ENCODE measurements at regions not wholly inside any gene's neighbourhood (a gene's known extent, or its start where the extent isn't known, plus 50 kb on each side); places are given as distances from the start of the nearest gene placed in this dataset.

- no peak overlapping the region for H3K4me3 Mint-ChIP-seq
- no peaks in the 10 kb centered on the region for H3K9me3 Mint-ChIP-seq
- no peak overlapping the region for H3K27ac ChIP-seq (ENCODE audit: low read depth, low read length)
- no peak overlapping the region for H3K4me3 ChIP-seq (ENCODE audit: low read length)
- ChIA-PET POLR2A (no interaction called here), CTCF (no interaction called here)
- H3K27me3 ChIP-seq (ENCODE audit: insufficient read depth, low read length, poor library complexity, severe bottlenecking), result no peaks in the 10 kb centered on the region
- no peaks in the 10 kb centered on the region for H3K36me3 Mint-ChIP-seq
- H3K36me3 ChIP-seq (ENCODE audit: insufficient read depth, low read length), result no peaks in the 10 kb centered on the region
- peaks cover 18 to 61% of the 10 kb centered on the region in 2 donors for H3K27me3 Mint-ChIP-seq
- DNase-seq, result no peak
- peaks cover 0 to 2% (median 1%) of the 10 kb centered on the region in 3 donors for H3K4me1 Mint-ChIP-seq
- no peak overlapping the region for H3K27ac Mint-ChIP-seq
- H3K4me1 ChIP-seq (ENCODE audit: insufficient read depth, low read length), result no peaks in the 10 kb centered on the region
- no peaks in the 10 kb centered on the region for H3K9me3 ChIP-seq (ENCODE audit: low read length)
Observed at GRCh38 chr11:64484191-64485022, 71.3 kb upstream of the SLC22A11 start.

GRCh38 chr11:64485074-64485473, 70.7 kb upstream of the SLC22A11 start:
- H3K9me3 ChIP-seq (ENCODE audit: low read length), result no peaks in the 10 kb centered on the region
- Mint-ChIP-seq H3K4me1 (peaks cover 0 to 7% (median 5%) of the 10 kb centered on the region in 3 donors), H3K9me3 (no peaks in the 10 kb centered on the region), H3K27ac (no peak overlapping the region), H3K27me3 (peaks cover 22 to 63% of the 10 kb centered on the region in 2 donors), H3K4me3 (no peak overlapping the region), H3K36me3 (no peaks in the 10 kb centered on the region)
- peaks cover 3% of the 10 kb centered on the region for H3K4me1 ChIP-seq (ENCODE audit: insufficient read depth, low read length)
- DNase-seq, result no peak
- peaks cover 5% of the 10 kb centered on the region for H3K27me3 ChIP-seq (ENCODE audit: insufficient read depth, low read length, poor library complexity, severe bottlenecking)
- CTCF ChIA-PET, result no interaction called here
- no peaks in the 10 kb centered on the region for H3K36me3 ChIP-seq (ENCODE audit: insufficient read depth, low read length)
- no peak overlapping the region for H3K27ac ChIP-seq (ENCODE audit: low read depth, low read length)
- POLR2A ChIA-PET, result no interaction called here
- H3K4me3 ChIP-seq (ENCODE audit: low read length), result no peak overlapping the region

GRCh38 chr11:64489831-64490441, 65.8 kb upstream of the SLC22A11 start:
- H3K4me1 ChIP-seq (ENCODE audit: insufficient read depth, low read length), result peaks cover 4% of the 10 kb centered on the region
- DNase-seq, result peak in 2 of 5 donors; percentile 11 to 26
- H3K36me3 ChIP-seq (ENCODE audit: insufficient read depth, low read length), result no peaks in the 10 kb centered on the region
- no peak overlapping the region for H3K4me3 ChIP-seq (ENCODE audit: low read length)
- H3K27ac ChIP-seq (ENCODE audit: low read depth, low read length), result no peak overlapping the region
- Mint-ChIP-seq H3K36me3 (no peaks in the 10 kb centered on the region), H3K9me3 (no peaks in the 10 kb centered on the region), H3K27ac (no peak overlapping the region), H3K4me1 (peaks cover 2 to 16% (median 5%) of the 10 kb centered on the region in 3 donors), H3K4me3 (peak overlapping the region in 1 of 7 donors; percentile 24), H3K27me3 (peaks cover 20 to 63% of the 10 kb centered on the region in 2 donors)
- POLR2A ChIA-PET, result no interaction called here
- peaks cover 6% of the 10 kb centered on the region for H3K27me3 ChIP-seq (ENCODE audit: insufficient read depth, low read length, poor library complexity, severe bottlenecking)
- CTCF ChIA-PET, result interaction anchor here (0.6 to 1.9 kb wide), 2 partner anchors 41 to 98 kb away, joined by 3 to 5 read pairs; no protein-coding TSS in a partner anchor
- no peaks in the 10 kb centered on the region for H3K9me3 ChIP-seq (ENCODE audit: low read length)

- H3K9me3 Mint-ChIP-seq, result no peaks in the 10 kb centered on the region
- H3K4me3 Mint-ChIP-seq, result peak overlapping the region in 4 of 7 donors; percentile 1 to 63 (median 24)
- POLR2A ChIA-PET, result no interaction called here
- no peak overlapping the region for H3K4me3 ChIP-seq (ENCODE audit: low read length)
- peaks cover 20 to 59% of the 10 kb centered on the region in 2 donors for H3K27me3 Mint-ChIP-seq
- CTCF ChIA-PET, result interaction anchor here (0.6 to 1.9 kb wide), 2 partner anchors 41 to 98 kb away, joined by 3 to 5 read pairs; no protein-coding TSS in a partner anchor
- DNase-seq, result peak in 1 of 5 donors; percentile 9
- peak overlapping the region in 1 of 8 donors; percentile 4 for H3K27ac Mint-ChIP-seq
- no peaks in the 10 kb centered on the region for H3K9me3 ChIP-seq (ENCODE audit: low read length)
- H3K4me1 ChIP-seq (ENCODE audit: insufficient read depth, low read length), result peaks cover 4% of the 10 kb centered on the region
- no peak overlapping the region for H3K27ac ChIP-seq (ENCODE audit: low read depth, low read length)
- no peaks in the 10 kb centered on the region for H3K36me3 ChIP-seq (ENCODE audit: insufficient read depth, low read length)
- peaks cover 6% of the 10 kb centered on the region for H3K27me3 ChIP-seq (ENCODE audit: insufficient read depth, low read length, poor library complexity, severe bottlenecking)
- peaks cover 2 to 16% (median 5%) of the 10 kb centered on the region in 3 donors for H3K4me1 Mint-ChIP-seq
- no peaks in the 10 kb centered on the region for H3K36me3 Mint-ChIP-seq
Observed at GRCh38 chr11:64490562-64491216, 65.1 kb upstream of the SLC22A11 start.

GRCh38 chr11:64492561-64492960, 63.2 kb upstream of the SLC22A11 start:
- Mint-ChIP-seq H3K4me3 (no peak overlapping the region), H3K27ac (peak overlapping the region in 1 of 8 donors; percentile 36), H3K27me3 (peaks cover 18 to 53% of the 10 kb centered on the region in 2 donors), H3K36me3 (no peaks in the 10 kb centered on the region), H3K4me1 (peaks cover 2 to 16% (median 5%) of the 10 kb centered on the region in 3 donors), H3K9me3 (no peaks in the 10 kb centered on the region)
- Histone ChIP-seq H3K36me3 (ENCODE audit: insufficient read depth, low read length) (no peaks in the 10 kb centered on the region), H3K27me3 (ENCODE audit: insufficient read depth, low read length, poor library complexity, severe bottlenecking) (peaks cover 6% of the 10 kb centered on the region), H3K27ac (ENCODE audit: low read depth, low read length) (no peak overlapping the region), H3K4me3 (ENCODE audit: low read length) (no peak overlapping the region), H3K9me3 (ENCODE audit: low read length) (no peaks in the 10 kb centered on the region), H3K4me1 (ENCODE audit: insufficient read depth, low read length) (peaks cover 4% of the 10 kb centered on the region)
- ChIA-PET CTCF (no interaction called here), POLR2A (no interaction called here)
- no peak for DNase-seq

GRCh38 chr11:64498136-64498535, 57.6 kb upstream of the SLC22A11 start:
- no peaks in the 10 kb centered on the region for H3K27me3 ChIP-seq (ENCODE audit: insufficient read depth, low read length, poor library complexity, severe bottlenecking)
- Mint-ChIP-seq H3K9me3 (no peaks in the 10 kb centered on the region), H3K4me1 (no peaks in the 10 kb centered on the region), H3K27ac (no peak overlapping the region), H3K36me3 (no peaks in the 10 kb centered on the region), H3K27me3 (peaks cover 10 to 39% of the 10 kb centered on the region in 2 donors), H3K4me3 (no peak overlapping the region)
- no peaks in the 10 kb centered on the region for H3K4me1 ChIP-seq (ENCODE audit: insufficient read depth, low read length)
- no peak overlapping the region for H3K27ac ChIP-seq (ENCODE audit: low read depth, low read length)
- POLR2A ChIA-PET, result no interaction called here
- H3K9me3 ChIP-seq (ENCODE audit: low read length), result no peaks in the 10 kb centered on the region
- CTCF ChIA-PET, result no interaction called here
- H3K36me3 ChIP-seq (ENCODE audit: insufficient read depth, low read length), result no peaks in the 10 kb centered on the region
- no peak overlapping the region for H3K4me3 ChIP-seq (ENCODE audit: low read length)
- DNase-seq, result no peak

GRCh38 chr11:64499261-64500004, 56.3 kb upstream of the SLC22A11 start:
- no peak for DNase-seq
- H3K36me3 ChIP-seq (ENCODE audit: insufficient read depth, low read length), result no peaks in the 10 kb centered on the region
- no peak overlapping the region for H3K27ac Mint-ChIP-seq
- no peaks in the 10 kb centered on the region for H3K4me1 ChIP-seq (ENCODE audit: insufficient read depth, low read length)
- no peaks in the 10 kb centered on the region for H3K4me1 Mint-ChIP-seq
- H3K4me3 ChIP-seq (ENCODE audit: low read length), result no peak overlapping the region
- peaks cover 15 to 32% of the 10 kb centered on the region in 2 donors for H3K27me3 Mint-ChIP-seq
- no peak overlapping the region for H3K4me3 Mint-ChIP-seq
- H3K9me3 ChIP-seq (ENCODE audit: low read length), result no peaks in the 10 kb centered on the region
- CTCF ChIA-PET, result no interaction called here
- peak overlapping the region; percentile 59 for H3K27ac ChIP-seq (ENCODE audit: low read depth, low read length)
- H3K36me3 Mint-ChIP-seq, result peaks cover 0 to 1% (median 0%) of the 10 kb centered on the region in 3 donors
- H3K9me3 Mint-ChIP-seq, result peaks cover 0 to 4% (median under 1%) of the 10 kb centered on the region in 5 donors
- POLR2A ChIA-PET, result no interaction called here
- H3K27me3 ChIP-seq (ENCODE audit: insufficient read depth, low read length, poor library complexity, severe bottlenecking), result no peaks in the 10 kb centered on the region

Measured in CD8-positive, alpha-beta memory T cell (primary cell).